GM23338 (cell line): ENCODE measurements at regions not wholly inside any gene's neighbourhood (a gene's known extent, or its start where the extent isn't known, plus 50 kb on each side); places are given as distances from the start of the nearest gene placed in this dataset.

Source experiments
- ATAC-seq: fragments of 200-7000 bp; cut with Tn5 transposase; 3 replicates; pipeline ENCODE4 v1.9.1; 2020
- DNase-seq: peaks from one replicate; pipeline ENCODE4 v3.0.0-alpha.2; 2015; ENCODE audit warnings: low spot score
- H2AFZ ChIP-seq: fragments of 200-600 bp; sonication (generic); 2 replicates; pipeline ENCODE4 v1.8.0; 2016; ENCODE audit warnings: antibody characterized with exemption, mild to moderate bottlenecking, moderate library complexity
- H3F3A ChIP-seq: fragments of 200-600 bp; sonication (generic); replicated peaks from 2 replicates; pipeline ENCODE4 v1.8.0; 2017; ENCODE audit warnings: antibody characterized with exemption, mixed run types, low read depth
- H3K27ac ChIP-seq: fragments of 200-600 bp; sonication (generic); 2 replicates; pipeline ENCODE4 v1.6.1; 2016; ENCODE audit warnings: low read depth
- H3K27me3 ChIP-seq: fragments of 200-600 bp; sonication (generic); 2 replicates; pipeline ENCODE4 v1.8.0; 2016; ENCODE audit warnings: mild to moderate bottlenecking, mixed run types, moderate library complexity; ENCODE audit not compliant: insufficient read depth
- H3K36me3 ChIP-seq: fragments of 200-600 bp; sonication (generic); 2 replicates; pipeline ENCODE4 v1.8.0; 2016; ENCODE audit warnings: mild to moderate bottlenecking; ENCODE audit not compliant: insufficient read depth
- H3K4me1 ChIP-seq: fragments of 200-600 bp; sonication (generic); 2 replicates; pipeline ENCODE4 v1.8.0; 2016; ENCODE audit warnings: mild to moderate bottlenecking, moderate library complexity; ENCODE audit not compliant: insufficient read depth
- H3K4me2 ChIP-seq: fragments of 200-600 bp; sonication (generic); 2 replicates; pipeline ENCODE4 v1.7.1; 2017; ENCODE audit warnings: mixed run types
- H3K4me3 ChIP-seq: fragments of 200-600 bp; sonication (generic); 2 replicates; pipeline ENCODE4 v1.6.1; 2016; ENCODE audit warnings: mixed run types
- H3K79me2 ChIP-seq: fragments of 200-600 bp; sonication (generic); replicated peaks from 2 replicates; pipeline ENCODE4 v1.8.0; 2017; ENCODE audit warnings: mild to moderate bottlenecking; ENCODE audit not compliant: insufficient read depth
- H3K9me2 ChIP-seq: fragments of 200-600 bp; sonication (generic); 2 replicates; pipeline ENCODE4 v1.8.0; 2017; ENCODE audit not compliant: insufficient read depth
- H4K20me1 ChIP-seq: fragments of 200-600 bp; sonication (generic); replicated peaks from 2 replicates; pipeline ENCODE4 v1.8.0; 2017; ENCODE audit warnings: mild to moderate bottlenecking; ENCODE audit not compliant: insufficient read depth
- H3K27ac Mint-ChIP-seq: 2 replicates; pipeline ENCODE4 v1.8.0; 2020; ENCODE audit warnings: inconsistent platforms, mild to moderate bottlenecking, moderate library complexity, mixed read lengths
- H3K27me3 Mint-ChIP-seq: 3 replicates; pipeline ENCODE4 v1.8.0; 2022; ENCODE audit warnings: low read depth, mild to moderate bottlenecking, moderate library complexity, mixed read lengths, inconsistent platforms; ENCODE audit not compliant: insufficient read depth, poor library complexity
- H3K36me3 Mint-ChIP-seq: 3 replicates; pipeline ENCODE4 v1.8.0; 2021; ENCODE audit warnings: low read depth, mild to moderate bottlenecking, inconsistent platforms, moderate library complexity, mixed read lengths
- H3K4me1 Mint-ChIP-seq: 3 replicates; pipeline ENCODE4 v1.8.0; 2020; ENCODE audit warnings: mild to moderate bottlenecking, inconsistent platforms, mixed read lengths
- H3K4me3 Mint-ChIP-seq: 3 replicates; pipeline ENCODE4 v1.8.0; 2021; ENCODE audit warnings: moderate library complexity, mild to moderate bottlenecking, inconsistent platforms, mixed read lengths
- H3K9me3 Mint-ChIP-seq: 3 replicates; pipeline ENCODE4 v1.8.0; 2020; ENCODE audit warnings: moderate library complexity, mild to moderate bottlenecking, inconsistent platforms, mixed read lengths
- CREB1 ChIP-seq: fragments of 250-450 bp; sonication (Bioruptor Pico); IDR thresholded peaks from 2 replicates; pipeline ENCODE4 v1.5.0; 2020; ENCODE audit warnings: low read depth, mild to moderate bottlenecking, moderate library complexity
- CTCF ChIP-seq, 2 experiments: fragments of 200-600 bp in 1 of 2; sonication (generic) in 1 of 2; conservative IDR thresholded peaks; 2 replicates each; pipeline versions ENCODE4 v1.5.1 to v1.6.1; 2016 to 2017; ENCODE audit warnings: antibody characterized with exemption in 2 of 2, low read depth in 2 of 2, mild to moderate bottlenecking in 2 of 2, moderate library complexity in 1 of 2
- ETS1 ChIP-seq: IDR thresholded peaks from 2 replicates; pipeline ENCODE4 v1.6.1; 2016; ENCODE audit warnings: antibody characterized with exemption
- EZH2 ChIP-seq: fragments of 200-600 bp; sonication (generic); IDR thresholded peaks from one replicate; pipeline ENCODE4 v1.8.0; 2017; ENCODE audit warnings: antibody characterized with exemption, mild to moderate bottlenecking, low read depth; ENCODE audit not compliant: unreplicated experiment
- EZH2phosphoT487 ChIP-seq: fragments of 200-600 bp; sonication (generic); IDR thresholded peaks from one replicate; pipeline ENCODE4 v1.8.1; 2018; ENCODE audit warnings: antibody characterized with exemption; ENCODE audit not compliant: unreplicated experiment
- JUNB ChIP-seq: IDR thresholded peaks from one replicate; pipeline ENCODE4 v1.6.1; 2016; ENCODE audit warnings: antibody characterized with exemption; ENCODE audit not compliant: unreplicated experiment
- NANOG ChIP-seq: IDR thresholded peaks from 2 replicates; pipeline ENCODE4 v1.6.1; 2016; ENCODE audit warnings: antibody characterized with exemption, borderline replicate concordance
- POLR2AphosphoS5 ChIP-seq: IDR thresholded peaks from 2 replicates; pipeline ENCODE4 v1.6.1; 2016; ENCODE audit warnings: antibody characterized with exemption, low read depth
- REST ChIP-seq: IDR thresholded peaks from one replicate; pipeline ENCODE4 v1.6.1; 2018; ENCODE audit warnings: antibody characterized with exemption; ENCODE audit not compliant: unreplicated experiment
- STAT1 ChIP-seq: IDR thresholded peaks from one replicate; pipeline ENCODE4 v1.6.1; 2016; ENCODE audit warnings: antibody characterized with exemption; ENCODE audit not compliant: unreplicated experiment
- ZNF114 ChIP-seq: fragments of 250-450 bp; sonication (Bioruptor Pico); IDR thresholded peaks from 2 replicates; pipeline ENCODE4 v1.5.0; 2020; ENCODE audit warnings: mild to moderate bottlenecking, moderate library complexity
- ZNF331 ChIP-seq: fragments of 250-450 bp; sonication (Bioruptor Pico); IDR thresholded peaks from 2 replicates; pipeline ENCODE4 v1.5.0; 2020; ENCODE audit warnings: low read depth, mild to moderate bottlenecking, moderate library complexity
- ZNF462 ChIP-seq: fragments of 250-450 bp; sonication (Bioruptor Pico); IDR thresholded peaks from 2 replicates; pipeline ENCODE4 v1.5.0; 2020; ENCODE audit warnings: mild to moderate bottlenecking, moderate library complexity

- H3K4me3 ChIP-seq, result no peak overlapping the region
- H4K20me1 ChIP-seq, result no peaks in the 10 kb centered on the region
- H3K79me2 ChIP-seq, result no peaks in the 10 kb centered on the region
- H3K9me3 Mint-ChIP-seq, result no peaks in the 10 kb centered on the region
- no peak overlapping the region for H2AFZ ChIP-seq
- H3K27ac Mint-ChIP-seq, result no peak overlapping the region
- ATAC-seq (no peak), DNase-seq (no peak)
- no peaks in the 10 kb centered on the region for H3K36me3 ChIP-seq
- H3K27me3 Mint-ChIP-seq, result no peaks in the 10 kb centered on the region
- H3K9me2 ChIP-seq, result peaks cover 3% of the 10 kb centered on the region; the same call in 1 of the 2 replicates
- H3F3A ChIP-seq, result no peaks in the 10 kb centered on the region
- no peaks in the 10 kb centered on the region for H3K4me1 ChIP-seq
- no peak overlapping the region for H3K4me3 Mint-ChIP-seq
- H3K27ac ChIP-seq, result no peak overlapping the region
- no peaks in the 10 kb centered on the region for H3K27me3 ChIP-seq
- H3K36me3 Mint-ChIP-seq, result no peaks in the 10 kb centered on the region
- peaks cover 6% of the 10 kb centered on the region; the same call in 2 of the 3 replicates for H3K4me1 Mint-ChIP-seq
- no peak overlapping the region for H3K4me2 ChIP-seq
- TF ChIP-seq NANOG, result no peak
- no peak for TF ChIP-seq EZH2phosphoT487
- TF ChIP-seq ETS1, result no peak
- no peak for TF ChIP-seq STAT1
- no peak for TF ChIP-seq CTCF (conservative IDR thresholded peaks at IDR 0.05; ENCODE audit: low read depth in 2 of 2)
- no peak for TF ChIP-seq JUNB
- TF ChIP-seq CREB1, result no peak
- no peak for TF ChIP-seq ZNF331 (CRISPR knock-in tag)
- TF ChIP-seq EZH2, result no peak
- TF ChIP-seq ZNF462, result no peak
- TF ChIP-seq ZNF114 (CRISPR knock-in tag), result no peak
- TF ChIP-seq REST, result no peak
- TF ChIP-seq POLR2AphosphoS5, result no peak
These were observed 230.0 kb upstream of the KLHL29 start for GRCh38 chr2:23155022-23155421.
